ENCODE measurements at regions not wholly inside any gene's neighbourhood (a gene's known extent, or its start where the extent isn't known, plus 50 kb on each side); places are given as distances from the start of the nearest gene placed in this dataset.
"Not testable (repeated sequence)": the region's sequence is repeated elsewhere in the genome, so short reads cannot be mapped to it uniquely, and the experiment has no call there.

GRCh38 chr6:14466278-14466677, 348.7 kb downstream of the CD83 start:
- DNase-seq, result no peak

- no peak for DNase-seq
Observed at GRCh38 chr6:14467591-14467990, 350.0 kb downstream of the CD83 start.

GRCh38 chr6:14468647-14469321, 351.2 kb downstream of the CD83 start:
- DNase-seq, result no peak

GRCh38 chr6:14470101-14470500, 352.5 kb downstream of the CD83 start:
- no peak for DNase-seq

- DNase-seq, result no peak
Observed at GRCh38 chr6:14470671-14471070, 353.1 kb downstream of the CD83 start.

- no peak for DNase-seq
Observed at GRCh38 chr6:14472255-14472985, 354.8 kb downstream of the CD83 start.

- no peak for DNase-seq
Observed at GRCh38 chr6:14472986-14473337, 355.4 kb downstream of the CD83 start.

GRCh38 chr6:14474816-14475215, 357.2 kb downstream of the CD83 start:
- DNase-seq, result no peak

- no peak for DNase-seq
Observed at GRCh38 chr6:14475306-14475705, 357.7 kb downstream of the CD83 start.

GRCh38 chr6:14476793-14477531, 359.4 kb downstream of the CD83 start:
- DNase-seq, result no peak

GRCh38 chr6:14477559-14477958, 360.0 kb downstream of the CD83 start:
- DNase-seq, result no peak

- DNase-seq, result no peak
Observed at GRCh38 chr6:14478381-14479225, 361.0 kb downstream of the CD83 start.

GRCh38 chr6:14481946-14482345, 364.4 kb downstream of the CD83 start:
- DNase-seq, result not testable (repeated sequence)

- no peak for DNase-seq
Observed at GRCh38 chr6:14487625-14488024, 370.1 kb downstream of the CD83 start.

- DNase-seq, result no peak
Observed at GRCh38 chr6:14488180-14488579, 370.6 kb downstream of the CD83 start.

- DNase-seq, result no peak
Observed at GRCh38 chr6:14489445-14489844, 371.9 kb downstream of the CD83 start.

- no peak for DNase-seq
Observed at GRCh38 chr6:14498748-14499147, 381.2 kb downstream of the CD83 start.

GRCh38 chr6:14499309-14499708, 381.7 kb downstream of the CD83 start:
- DNase-seq, result no peak

- DNase-seq, result no peak
Observed at GRCh38 chr6:14499841-14500240, 382.3 kb downstream of the CD83 start.

GRCh38 chr6:14500809-14501208, 383.2 kb downstream of the CD83 start:
- no peak for DNase-seq

GRCh38 chr6:14501240-14501639, 383.7 kb downstream of the CD83 start:
- DNase-seq, result no peak

GRCh38 chr6:14501914-14502313, 384.3 kb downstream of the CD83 start:
- no peak for DNase-seq

GRCh38 chr6:14502551-14502950, 385.0 kb downstream of the CD83 start:
- no peak for DNase-seq
